NCI-H345 treated with DMSO at 0.1 percent for 48 hours (cell line): ENCODE measurements at regions not wholly inside any gene's neighbourhood (a gene's known extent, or its start where the extent isn't known, plus 50 kb on each side); places are given as distances from the start of the nearest gene placed in this dataset.
"Not testable (repeated sequence)": the region's sequence is repeated elsewhere in the genome, so short reads cannot be mapped to it uniquely, and the experiment has no call there.

ENCODE experiments used
- DNase-seq: peaks from one replicate; lab custom pipeline; 2025; ENCODE audit not compliant: unreplicated experiment; lab: John Stamatoyannopoulos, UW

- DNase-seq: not testable (repeated sequence)
These were observed 603.0 kb upstream of the MARCKS start for GRCh38 chr6:113254194-113254593.

GRCh38 chr6:113258771-113259170 is 598.4 kb upstream of the MARCKS start:
- no peak for DNase-seq

GRCh38 chr6:113271437-113271836 is 585.7 kb upstream of the MARCKS start:
- no peak for DNase-seq

GRCh38 chr6:113276601-113277000 is 580.5 kb upstream of the MARCKS start:
- no peak for DNase-seq

- no peak for DNase-seq
These were observed 580.0 kb upstream of the MARCKS start for GRCh38 chr6:113277111-113277510.

- no peak for DNase-seq
These were observed 576.1 kb upstream of the MARCKS start for GRCh38 chr6:113281014-113281413.

GRCh38 chr6:113281431-113281830 is 575.7 kb upstream of the MARCKS start:
- DNase-seq: no peak

GRCh38 chr6:113287396-113287795 is 569.7 kb upstream of the MARCKS start:
- no peak for DNase-seq

- DNase-seq: no peak
These were observed 568.7 kb upstream of the MARCKS start for GRCh38 chr6:113288409-113288808.

GRCh38 chr6:113289166-113289565 is 568.0 kb upstream of the MARCKS start:
- DNase-seq: peak; percentile 49

- no peak for DNase-seq
These were observed 566.5 kb upstream of the MARCKS start for GRCh38 chr6:113290684-113291083.

GRCh38 chr6:113291751-113292445 is 565.2 kb upstream of the MARCKS start:
- no peak for DNase-seq

GRCh38 chr6:113292646-113293422 is 564.3 kb upstream of the MARCKS start:
- no peak for DNase-seq

GRCh38 chr6:113293423-113293740 is 563.8 kb upstream of the MARCKS start:
- DNase-seq: no peak

GRCh38 chr6:113299531-113299930 is 557.6 kb upstream of the MARCKS start:
- no peak for DNase-seq

GRCh38 chr6:113301651-113302050 is 555.5 kb upstream of the MARCKS start:
- DNase-seq: no peak

- no peak for DNase-seq
These were observed 553.0 kb upstream of the MARCKS start for GRCh38 chr6:113304116-113304515.

GRCh38 chr6:113306552-113307145 is 550.5 kb upstream of the MARCKS start:
- no peak for DNase-seq

GRCh38 chr6:113308266-113308665 is 548.9 kb upstream of the MARCKS start:
- no peak for DNase-seq

- DNase-seq: no peak
These were observed 543.3 kb upstream of the MARCKS start for GRCh38 chr6:113313841-113314240.

- no peak for DNase-seq
These were observed 542.0 kb upstream of the MARCKS start for GRCh38 chr6:113315165-113315564.

- no peak for DNase-seq
These were observed 541.3 kb upstream of the MARCKS start for GRCh38 chr6:113315879-113316278.
